GM20000 (cell line): ENCODE measurements at regions not wholly inside any gene's neighbourhood (a gene's known extent, or its start where the extent isn't known, plus 50 kb on each side); places are given as distances from the start of the nearest gene placed in this dataset.

ENCODE experiments used
- DNase-seq: peaks from one replicate; pipeline ENCODE4 v3.0.0; 2012; ENCODE audit warnings: low spot score
- CTCF ChIP-seq: IDR thresholded peaks from 2 replicates; pipeline ENCODE4 v1.5.1; 2012; ENCODE audit warnings: mild to moderate bottlenecking, control low read depth; ENCODE audit errors: extremely low read depth, missing control alignments

GRCh38 chr5:38765399-38765861, 80.4 kb upstream of the OSMR start:
- TF ChIP-seq CTCF = no peak

GRCh38 chr5:38766151-38766550, 79.7 kb upstream of the OSMR start:
- TF ChIP-seq CTCF = no peak
- no peak for DNase-seq

More at GRCh38 chr5:38765399-38765861, 80.4 kb upstream of the OSMR start:
- DNase-seq = no peak

- no peak for TF ChIP-seq CTCF
- no peak for DNase-seq
Measured at GRCh38 chr5:38768412-38769211, 77.2 kb upstream of the OSMR start.

- no peak for TF ChIP-seq CTCF
- no peak for DNase-seq
Measured at GRCh38 chr5:38772471-38772870, 73.3 kb upstream of the OSMR start.

- TF ChIP-seq CTCF = no peak
- DNase-seq = no peak
Measured at GRCh38 chr5:38775218-38775840, 70.5 kb upstream of the OSMR start.

GRCh38 chr5:38776149-38776896, 69.5 kb upstream of the OSMR start:
- DNase-seq = no peak
- TF ChIP-seq CTCF = no peak

- no peak for TF ChIP-seq CTCF
- DNase-seq = no peak
Measured at GRCh38 chr5:38777111-38777510, 68.7 kb upstream of the OSMR start.
